ENCODE measurements at regions not wholly inside any gene's neighbourhood (a gene's known extent, or its start where the extent isn't known, plus 50 kb on each side); places are given as distances from the start of the nearest gene placed in this dataset.

- no peak for TF ChIP-seq CTCF (IDR thresholded peaks at IDR 0.05; ENCODE audit: insufficient read depth, low read depth, low read length)
- TF ChIP-seq EZH2 (IDR thresholded peaks at IDR 0.05; ENCODE audit: insufficient read depth, low read length) = no peak
These were observed 50.8 kb upstream of the NPFFR2 start for GRCh38 chr4:71980976-71981375.

Measured in astrocyte (in vitro differentiated cells and primary cell).